GM21360 (cell line): ENCODE measurements at regions not wholly inside any gene's neighbourhood (a gene's known extent, or its start where the extent isn't known, plus 50 kb on each side); places are given as distances from the start of the nearest gene placed in this dataset.
"Not testable (repeated sequence)": the region's sequence is repeated elsewhere in the genome, so short reads cannot be mapped to it uniquely, and the experiment has no call there.

ENCODE experiments used
- ATAC-seq: cut with Tn5 transposase; IDR thresholded peaks from one replicate; pipeline ENCODE4 v1.9.1; 2021; ENCODE audit warnings: mild to moderate bottlenecking, moderate library complexity; ENCODE audit not compliant: unreplicated experiment

GRCh38 chr15:36156879-36157427 is 422.5 kb upstream of the CDIN1 start:
- ATAC-seq: no peak

- ATAC-seq: no peak
Observed at GRCh38 chr15:36160351-36160750, 419.1 kb upstream of the CDIN1 start.

GRCh38 chr15:36161108-36161507 is 418.3 kb upstream of the CDIN1 start:
- ATAC-seq: no peak

GRCh38 chr15:36161771-36162212 is 417.6 kb upstream of the CDIN1 start:
- no peak for ATAC-seq

- not testable (repeated sequence) for ATAC-seq
Observed at GRCh38 chr15:36163983-36164382, 415.4 kb upstream of the CDIN1 start.

GRCh38 chr15:36172955-36173354 is 406.5 kb upstream of the CDIN1 start:
- ATAC-seq: no peak

- no peak for ATAC-seq
Observed at GRCh38 chr15:36175186-36175740, 404.2 kb upstream of the CDIN1 start.

GRCh38 chr15:36175741-36176291 is 403.6 kb upstream of the CDIN1 start:
- ATAC-seq: no peak

- ATAC-seq: no peak
Observed at GRCh38 chr15:36177590-36178302, 401.7 kb upstream of the CDIN1 start.

GRCh38 chr15:36178303-36178633 is 401.2 kb upstream of the CDIN1 start:
- ATAC-seq: no peak

GRCh38 chr15:36183201-36183600 is 396.2 kb upstream of the CDIN1 start:
- no peak for ATAC-seq

- no peak for ATAC-seq
Observed at GRCh38 chr15:36185438-36185837, 394.0 kb upstream of the CDIN1 start.

- no peak for ATAC-seq
Observed at GRCh38 chr15:36185845-36186244, 393.6 kb upstream of the CDIN1 start.

- no peak for ATAC-seq
Observed at GRCh38 chr15:36186376-36186775, 393.1 kb upstream of the CDIN1 start.

- ATAC-seq: no peak
Observed at GRCh38 chr15:36191459-36191858, 388.0 kb upstream of the CDIN1 start.

- not testable (repeated sequence) for ATAC-seq
Observed at GRCh38 chr15:36195361-36196007, 383.9 kb upstream of the CDIN1 start.

- ATAC-seq: no peak
Observed at GRCh38 chr15:36208868-36209582, 370.4 kb upstream of the CDIN1 start.

- ATAC-seq: no peak
Observed at GRCh38 chr15:36210426-36210825, 369.0 kb upstream of the CDIN1 start.

- no peak for ATAC-seq
Observed at GRCh38 chr15:36218322-36218721, 361.1 kb upstream of the CDIN1 start.

- ATAC-seq: no peak
Observed at GRCh38 chr15:36218991-36219390, 360.4 kb upstream of the CDIN1 start.

GRCh38 chr15:36221992-36222391 is 357.4 kb upstream of the CDIN1 start:
- no peak for ATAC-seq
